ENCODE measurements at regions not wholly inside any gene's neighbourhood (a gene's known extent, or its start where the extent isn't known, plus 50 kb on each side); places are given as distances from the start of the nearest gene placed in this dataset.
"Not testable (repeated sequence)": the region's sequence is repeated elsewhere in the genome, so short reads cannot be mapped to it uniquely, and the experiment has no call there.

GRCh38 chr1:4072481-4073153 lies 172.5 kb upstream of the C1orf174 start:
- DNase-seq = no peak

GRCh38 chr1:4075436-4076225 lies 175.6 kb upstream of the C1orf174 start:
- DNase-seq = no peak

DNA sequence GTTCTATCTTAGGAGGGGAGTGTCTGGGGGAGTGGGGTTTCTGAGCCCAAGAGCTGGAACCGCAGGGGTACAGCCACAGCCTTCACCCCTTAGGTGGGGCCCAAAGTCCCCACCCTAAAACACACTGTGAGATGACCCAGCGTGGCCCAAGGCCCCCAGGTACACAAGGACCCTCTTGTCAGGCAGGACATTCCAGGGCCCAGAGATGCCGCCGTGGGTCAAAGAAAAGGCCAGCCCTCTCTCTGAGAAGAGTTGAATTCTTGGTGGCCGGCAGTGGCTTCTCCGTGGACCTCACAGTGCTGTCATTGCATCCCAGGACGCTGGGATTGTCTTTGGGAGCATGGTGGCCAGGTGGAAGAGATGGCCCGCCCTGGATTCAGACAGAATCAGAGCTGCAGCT lies 176.3 kb upstream of the C1orf174 start:
- DNase-seq = no peak

DNA sequence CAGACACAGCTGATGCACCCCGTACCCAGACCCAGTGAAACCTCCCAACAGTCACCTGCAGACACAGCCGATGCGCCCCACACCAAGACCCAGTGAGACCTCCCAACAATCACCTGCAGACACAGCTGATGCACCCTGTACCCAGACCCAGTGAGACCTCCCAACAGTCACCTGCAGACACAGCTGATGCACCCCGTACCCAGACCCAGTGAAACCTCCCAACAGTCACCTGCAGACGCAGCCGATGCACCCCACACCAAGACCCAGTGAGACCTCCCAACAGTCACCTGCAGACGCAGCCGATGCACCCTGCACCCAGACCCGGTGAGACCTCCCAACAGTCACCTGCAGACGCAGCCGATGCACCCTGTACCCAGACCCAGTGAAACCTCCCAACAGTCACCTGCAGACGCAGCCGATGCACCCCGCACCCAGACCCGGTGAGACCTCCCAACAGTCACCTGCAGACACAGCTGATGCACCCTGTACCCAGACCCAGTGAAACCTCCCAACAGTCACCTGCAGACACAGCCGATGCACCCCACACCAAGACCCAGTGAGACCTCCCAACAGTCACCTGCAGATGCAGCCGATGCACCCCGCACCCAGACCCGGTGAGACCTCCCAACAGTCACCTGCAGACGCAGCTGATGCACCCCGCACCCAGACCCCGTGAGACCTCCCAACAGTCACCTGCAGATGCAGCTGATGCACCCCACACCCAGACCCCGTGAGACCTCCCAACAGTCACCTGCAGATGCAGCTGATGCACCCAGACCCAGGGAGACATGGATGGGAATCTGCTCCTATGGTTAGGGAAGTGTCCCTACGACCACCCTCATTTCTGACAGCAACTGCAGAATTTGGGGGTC lies 178.3 kb upstream of the C1orf174 start:
- DNase-seq = not testable (repeated sequence)

- DNase-seq = no peak
These were observed 179.7 kb upstream of the C1orf174 start for GRCh38 chr1:4079815-4080214.

DNA sequence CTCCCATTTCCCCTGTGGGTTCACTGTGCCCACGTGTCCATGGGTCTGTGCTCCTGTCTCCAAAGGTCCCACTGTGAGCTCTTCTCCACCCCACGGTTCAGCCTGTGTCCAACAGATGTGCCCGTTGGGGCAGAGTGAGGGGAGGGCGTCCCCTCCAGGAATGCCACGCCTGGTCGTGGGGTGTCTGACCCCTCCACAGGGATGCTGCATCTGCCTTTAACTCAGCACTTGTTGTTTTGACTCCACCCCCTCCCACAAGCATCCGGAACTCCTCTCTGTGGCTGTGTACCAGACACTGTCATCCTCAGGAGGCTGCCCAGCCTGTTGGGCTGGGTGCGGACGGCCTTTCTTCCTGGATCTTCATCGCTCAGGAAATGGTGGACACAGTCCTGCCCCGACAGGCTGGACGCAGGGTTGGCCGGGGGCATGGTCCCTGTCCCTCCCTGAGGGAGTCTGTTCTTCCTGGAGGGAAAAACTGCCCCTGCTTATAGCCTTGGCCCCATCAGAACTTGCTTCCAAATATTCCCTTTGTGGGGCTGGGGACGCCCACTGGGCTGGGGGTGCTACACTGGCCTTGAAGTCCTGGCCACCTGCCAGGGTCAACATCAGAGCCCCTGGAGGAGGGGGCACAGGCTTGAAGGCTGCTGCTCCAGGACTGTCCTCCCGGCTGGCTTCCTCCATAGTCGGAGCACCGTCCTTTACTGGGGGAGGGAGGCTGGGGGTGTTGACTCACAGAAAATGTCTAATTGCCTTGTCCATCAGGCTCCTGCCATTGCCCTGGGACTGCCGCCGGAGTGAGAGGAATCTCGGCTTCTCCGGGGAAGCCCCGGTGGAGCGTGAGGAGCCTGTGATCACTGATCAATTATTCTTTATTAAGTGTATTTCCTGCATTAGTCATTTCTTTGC lies 182.0 kb upstream of the C1orf174 start:
- DNase-seq = no peak

DNA sequence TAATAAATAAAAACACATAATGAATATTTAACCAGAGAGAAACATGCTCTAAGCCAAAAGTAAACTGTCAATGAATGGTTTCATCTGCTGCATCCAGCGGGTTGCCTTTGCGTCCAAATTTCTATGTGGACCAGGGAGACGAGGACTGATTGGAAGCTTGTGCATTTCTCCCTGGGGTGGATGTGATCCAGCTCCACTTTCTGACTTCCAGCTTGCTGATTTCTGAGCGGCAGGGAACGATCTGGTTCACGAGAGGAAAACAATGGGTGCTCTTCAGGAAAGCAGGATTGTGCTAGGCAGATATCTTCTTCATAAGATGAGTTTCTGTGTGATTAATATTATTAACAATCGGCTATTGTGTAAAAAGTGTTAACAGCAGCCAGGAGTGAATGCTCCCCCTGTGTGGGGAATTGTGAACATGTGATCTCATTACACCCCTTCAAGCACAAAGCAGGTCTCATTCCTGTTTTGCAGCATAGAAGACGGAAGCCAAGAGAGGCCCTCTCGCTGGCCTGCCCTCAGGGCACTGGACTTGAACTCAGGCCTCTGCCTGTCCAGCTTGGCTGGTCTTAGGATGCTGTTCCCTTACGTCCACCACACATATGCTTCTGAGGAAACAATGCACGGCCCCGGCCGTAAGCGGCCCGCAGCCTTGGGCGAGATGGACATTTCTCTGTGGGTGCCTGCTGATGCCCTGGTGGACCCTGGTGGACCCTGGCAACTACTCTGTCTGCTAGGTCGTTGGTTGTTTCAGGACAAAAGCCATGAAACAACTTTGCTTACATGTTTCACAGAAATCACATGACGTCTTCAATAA lies 183.4 kb upstream of the C1orf174 start:
- DNase-seq = no peak

DNA sequence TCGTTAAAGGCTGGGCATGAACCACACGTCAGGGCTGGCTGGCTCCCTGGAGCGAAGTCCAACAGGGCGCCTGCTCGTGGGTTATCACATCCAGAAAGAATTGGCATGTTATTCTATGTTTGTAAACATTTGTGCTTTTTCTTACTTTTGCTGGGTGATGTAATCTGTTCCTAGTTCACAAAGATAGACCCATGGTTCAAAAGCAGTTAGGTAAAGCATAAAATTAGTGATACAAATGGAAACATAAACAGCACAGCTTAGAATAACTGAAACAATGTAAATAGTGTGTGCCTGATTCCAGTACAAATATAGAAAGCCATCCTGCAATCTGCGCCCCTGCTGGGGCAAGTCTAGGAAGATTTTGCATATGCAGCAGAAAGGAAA lies 184.0 kb upstream of the C1orf174 start:
- DNase-seq = no peak

GRCh38 chr1:4084446-4084845 lies 184.4 kb upstream of the C1orf174 start:
- no peak for DNase-seq

GRCh38 chr1:4084896-4085295 lies 184.8 kb upstream of the C1orf174 start:
- no peak for DNase-seq

DNA sequence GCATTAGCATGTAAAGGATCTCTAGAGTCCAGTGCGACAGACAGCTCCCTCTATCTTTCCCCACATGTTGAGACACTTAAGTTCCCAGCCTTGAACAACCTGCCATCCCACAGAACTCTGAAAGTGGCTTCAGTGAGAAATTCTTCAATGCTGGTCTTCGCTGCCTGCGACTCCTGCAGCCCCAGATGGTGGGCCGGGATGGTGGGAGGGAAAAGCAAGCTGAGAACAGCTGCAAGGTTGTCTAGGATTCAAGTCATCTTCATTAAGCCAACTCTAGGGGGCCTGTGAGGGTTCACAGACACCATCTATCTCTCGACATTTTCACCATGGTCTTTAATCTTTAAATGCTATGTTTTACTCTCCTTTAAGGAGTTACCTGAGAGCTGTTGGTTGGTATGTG lies 185.5 kb upstream of the C1orf174 start:
- no peak for DNase-seq

DNA sequence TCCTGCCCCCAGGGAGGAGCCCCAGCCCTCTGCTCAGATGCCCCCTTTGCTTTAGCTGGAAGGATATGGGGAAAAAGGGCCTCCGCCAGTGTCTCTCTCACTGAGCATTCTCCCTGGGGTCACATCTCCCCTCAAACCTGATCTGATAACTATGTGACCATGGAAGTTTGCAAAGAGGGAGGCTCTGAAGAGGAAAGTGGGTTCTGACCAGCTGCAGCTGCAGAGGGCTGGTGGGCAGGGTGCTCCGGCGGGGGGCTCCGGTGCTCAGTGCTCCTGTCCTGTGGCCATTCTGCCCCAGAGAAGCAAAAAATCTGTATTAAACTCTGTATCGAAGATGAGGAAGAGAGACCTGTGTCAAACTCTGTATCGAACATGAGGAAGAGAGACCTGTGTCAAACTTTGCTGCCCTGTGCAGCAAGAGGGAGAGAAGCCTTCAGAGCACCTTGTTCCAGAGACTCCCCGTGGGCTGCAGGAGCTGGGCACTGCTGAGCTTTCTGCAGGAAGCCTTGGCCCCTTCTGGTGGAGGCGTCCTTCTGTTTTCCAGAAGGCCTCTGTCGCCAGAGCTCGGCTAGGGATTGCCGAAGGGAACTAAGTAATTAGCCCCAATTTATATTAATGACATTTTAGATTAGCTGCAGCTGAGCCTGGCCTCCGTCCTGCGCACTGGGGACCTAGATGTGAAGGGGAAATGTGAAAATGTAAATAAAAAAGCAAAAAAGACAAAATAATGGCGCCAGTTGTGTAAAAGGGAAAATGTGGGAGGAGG lies 186.2 kb upstream of the C1orf174 start:
- DNase-seq = no peak

GRCh38 chr1:4086921-4087320 lies 186.8 kb upstream of the C1orf174 start:
- no peak for DNase-seq

GRCh38 chr1:4087530-4088420 lies 187.7 kb upstream of the C1orf174 start:
- no peak for DNase-seq

DNA sequence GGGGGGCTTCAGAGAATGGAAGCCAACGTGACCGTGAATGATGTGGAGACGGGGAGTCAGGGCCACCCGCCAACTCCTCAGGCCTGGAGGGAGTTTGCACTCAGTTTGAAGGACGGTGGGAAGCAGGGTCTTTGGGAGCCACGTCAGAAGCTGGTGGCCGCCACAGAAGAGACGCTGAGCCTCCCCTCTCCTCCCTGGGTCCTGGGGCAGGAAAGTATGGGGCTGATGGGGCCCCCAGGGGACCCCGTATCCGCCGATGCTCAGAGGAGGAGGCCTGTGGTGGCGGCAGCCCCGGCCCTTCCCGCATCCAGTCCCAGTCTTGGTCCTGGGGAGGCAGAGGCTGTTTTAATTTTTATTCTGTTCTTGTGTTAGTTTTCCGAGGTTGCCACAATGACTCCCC lies 188.6 kb upstream of the C1orf174 start:
- DNase-seq = no peak

DNA sequence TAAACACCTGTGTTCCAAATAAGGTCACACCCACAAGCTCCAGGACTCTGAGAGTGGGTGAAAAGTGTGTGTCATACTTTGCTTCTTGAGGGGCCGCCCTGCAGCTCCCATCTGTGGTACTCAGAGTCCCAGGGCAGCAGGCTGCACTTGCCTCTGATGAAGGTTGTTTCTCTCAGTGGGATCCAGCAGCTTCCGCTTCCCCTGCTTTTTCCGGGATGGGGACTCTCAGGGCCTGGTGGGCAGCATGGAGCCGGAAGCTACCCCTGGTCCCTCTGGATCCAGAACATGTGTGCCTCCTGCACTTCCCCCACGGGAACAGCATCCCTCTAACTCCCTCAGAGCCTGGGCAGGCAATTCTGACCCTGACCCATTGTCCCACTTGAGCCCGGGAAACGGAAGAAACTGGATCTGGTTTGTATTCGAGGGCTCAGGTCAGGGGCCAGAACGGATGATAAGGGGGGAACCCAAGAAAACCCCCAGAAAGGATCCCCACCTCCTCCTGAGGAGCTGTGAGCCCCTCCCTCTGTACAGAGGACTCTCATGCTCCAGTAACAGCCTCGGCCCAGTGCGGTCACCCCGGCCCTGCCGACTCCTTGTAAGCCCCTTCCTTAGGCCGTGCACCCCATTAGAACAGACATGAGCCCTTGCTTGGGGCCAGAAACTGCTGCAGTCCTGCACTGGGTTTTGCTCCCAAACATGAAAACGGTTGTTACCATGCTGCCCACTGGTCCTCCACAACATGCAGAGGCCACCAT lies 189.5 kb upstream of the C1orf174 start:
- no peak for DNase-seq

DNA sequence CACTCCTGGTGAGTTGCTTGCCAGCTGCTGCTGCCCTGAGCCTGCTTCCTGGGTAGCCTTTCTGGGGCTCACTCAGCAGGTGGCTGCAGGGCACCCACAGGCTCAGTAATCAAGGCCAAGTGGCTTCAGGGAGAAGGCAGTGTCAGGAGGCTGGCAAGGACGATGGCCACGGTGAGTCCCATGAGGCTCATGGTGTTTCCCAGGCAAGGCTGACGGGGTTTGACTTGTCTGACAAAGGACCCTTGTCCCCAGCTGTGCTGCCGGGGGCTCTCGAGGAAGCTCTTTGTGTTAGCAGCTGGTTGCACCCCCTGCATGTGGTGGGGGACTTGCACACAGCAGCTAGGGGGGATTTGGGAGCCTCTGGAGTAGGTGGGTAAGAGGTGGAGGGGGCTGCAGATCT lies 190.5 kb upstream of the C1orf174 start:
- DNase-seq = no peak

DNA sequence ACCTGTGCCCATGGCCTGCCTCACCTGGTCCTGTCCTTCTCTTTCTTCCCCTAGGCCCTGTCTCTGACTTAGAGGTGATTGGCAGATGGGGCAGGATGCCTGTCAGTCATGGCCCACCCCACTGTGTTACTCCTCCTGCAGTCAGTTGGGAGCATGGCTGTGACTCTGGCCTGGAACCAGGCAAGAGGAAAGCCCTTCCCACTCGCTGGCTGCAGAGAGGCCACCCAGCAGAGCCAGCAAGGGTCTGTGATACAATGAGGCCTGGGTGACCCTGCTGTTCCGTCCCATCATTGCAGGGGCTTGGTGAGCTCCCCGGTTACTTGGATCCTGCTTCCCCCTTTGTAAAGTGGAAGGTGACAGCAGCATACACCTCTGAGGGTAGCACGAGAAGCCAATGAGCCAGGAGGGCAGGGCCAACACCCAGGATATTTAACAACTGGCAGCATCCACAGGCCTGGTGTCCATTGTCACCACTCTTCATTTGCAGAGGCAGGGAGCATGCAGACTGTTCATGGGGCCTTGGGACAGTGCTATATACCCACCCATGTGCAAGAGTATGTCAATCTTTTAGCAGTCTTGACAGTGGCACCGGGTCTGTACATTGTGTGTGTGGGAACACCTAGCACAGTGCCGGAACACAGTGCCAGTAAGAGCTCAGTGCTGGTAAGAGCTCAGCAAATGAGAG lies 191.0 kb upstream of the C1orf174 start:
- DNase-seq = no peak

All from activated gamma-delta T cell treated with Interleukin-2 at 50 U/mL for 16 hours (primary cell).